GM18868 (cell line): ENCODE measurements at regions not wholly inside any gene's neighbourhood (a gene's known extent, or its start where the extent isn't known, plus 50 kb on each side); places are given as distances from the start of the nearest gene placed in this dataset.
A peak's percentile ranks its signal among the peaks of the same experiment; 100 is the strongest.
"Not testable (repeated sequence)": the region's sequence is repeated elsewhere in the genome, so short reads cannot be mapped to it uniquely, and the experiment has no call there.

ENCODE experiments used
- ATAC-seq: cut with Tn5 transposase; IDR thresholded peaks from one replicate; pipeline ENCODE4 v1.9.1; 2021; ENCODE audit warnings: mild to moderate bottlenecking, moderate library complexity; ENCODE audit not compliant: unreplicated experiment

DNA sequence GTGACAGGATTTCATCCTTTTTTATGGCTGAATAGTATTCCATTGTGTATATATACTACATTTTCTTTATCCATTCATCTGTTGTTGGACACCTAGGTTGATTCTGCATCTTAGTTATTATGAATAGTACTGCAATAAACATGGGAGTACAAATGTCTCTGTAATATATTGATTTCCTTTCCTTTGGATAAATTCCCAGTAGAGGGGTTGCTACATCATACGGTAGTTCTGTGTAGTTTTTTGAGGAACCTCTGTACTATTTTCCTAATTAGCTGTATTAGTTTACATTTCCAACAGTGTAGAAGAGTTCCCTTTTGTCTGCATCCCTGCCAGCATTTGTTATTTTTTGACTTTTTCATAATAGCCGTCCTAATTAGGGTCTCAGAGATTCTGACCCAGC lies 201.3 kb downstream of the GIPC2 start:
- ATAC-seq, result no peak

- ATAC-seq, result peak; percentile 54
Observed at GRCh38 chr1:78250201-78250600, 204.4 kb downstream of the GIPC2 start.

- no peak for ATAC-seq
Observed at GRCh38 chr1:78254517-78254916, 208.8 kb downstream of the GIPC2 start.

DNA sequence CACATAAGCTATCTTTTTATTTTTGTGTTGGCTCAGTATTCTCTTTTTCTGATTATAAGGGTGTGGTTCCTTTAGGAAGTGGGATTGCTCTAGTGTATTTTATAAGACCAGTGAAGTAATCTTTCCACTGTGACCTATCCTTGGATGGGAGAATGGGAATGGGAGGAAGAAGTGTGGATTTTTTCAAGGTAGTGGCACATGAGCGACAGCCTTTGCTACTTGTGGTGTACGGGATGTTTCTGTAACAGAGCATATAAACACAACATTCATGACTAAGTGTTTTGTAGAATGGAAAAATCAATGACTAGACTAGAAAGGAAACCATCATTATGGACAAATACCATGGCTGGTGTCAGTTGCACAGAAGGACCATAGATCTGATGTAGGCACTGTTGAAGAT lies 209.6 kb downstream of the GIPC2 start:
- ATAC-seq, result no peak

- no peak for ATAC-seq
Observed at GRCh38 chr1:78255846-78256245, 210.1 kb downstream of the GIPC2 start.

DNA sequence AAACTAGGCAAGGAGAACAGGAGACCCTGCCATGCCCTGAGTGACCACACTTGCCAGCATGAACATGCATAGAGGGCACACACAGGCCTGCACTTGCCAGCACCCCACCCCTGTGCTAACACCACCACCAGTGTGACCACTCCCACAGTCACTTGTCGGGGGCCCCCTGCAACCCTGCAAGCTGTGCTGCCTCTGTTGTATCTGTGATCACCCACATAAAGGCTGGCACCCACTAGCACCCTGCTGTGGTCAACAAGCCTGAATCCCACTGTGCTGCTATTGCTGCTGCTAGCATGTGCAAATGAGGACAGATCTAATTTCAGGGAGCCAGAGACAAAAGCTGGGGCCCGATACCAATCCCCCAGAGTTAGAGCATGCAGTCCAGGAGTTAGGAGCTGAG lies 217.7 kb downstream of the GIPC2 start:
- ATAC-seq, result no peak

DNA sequence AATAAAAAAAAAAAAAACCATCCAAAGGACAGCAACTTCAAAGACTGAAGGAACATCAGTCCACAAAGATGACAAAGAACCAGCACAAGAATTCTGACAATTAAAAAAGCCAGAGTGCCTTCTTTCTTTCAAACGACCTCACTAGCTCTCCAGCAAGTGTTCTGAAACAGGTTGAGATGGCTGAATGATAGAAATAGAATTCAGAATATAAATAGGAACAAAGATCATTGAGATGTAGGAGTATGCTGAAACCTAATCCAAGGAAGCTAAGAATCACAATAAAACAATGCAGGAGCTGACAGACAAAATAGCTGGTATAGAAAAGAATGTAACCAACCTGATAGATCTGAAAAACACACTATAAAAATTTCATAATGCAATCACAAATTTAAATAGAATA lies 218.2 kb downstream of the GIPC2 start:
- ATAC-seq, result no peak

DNA sequence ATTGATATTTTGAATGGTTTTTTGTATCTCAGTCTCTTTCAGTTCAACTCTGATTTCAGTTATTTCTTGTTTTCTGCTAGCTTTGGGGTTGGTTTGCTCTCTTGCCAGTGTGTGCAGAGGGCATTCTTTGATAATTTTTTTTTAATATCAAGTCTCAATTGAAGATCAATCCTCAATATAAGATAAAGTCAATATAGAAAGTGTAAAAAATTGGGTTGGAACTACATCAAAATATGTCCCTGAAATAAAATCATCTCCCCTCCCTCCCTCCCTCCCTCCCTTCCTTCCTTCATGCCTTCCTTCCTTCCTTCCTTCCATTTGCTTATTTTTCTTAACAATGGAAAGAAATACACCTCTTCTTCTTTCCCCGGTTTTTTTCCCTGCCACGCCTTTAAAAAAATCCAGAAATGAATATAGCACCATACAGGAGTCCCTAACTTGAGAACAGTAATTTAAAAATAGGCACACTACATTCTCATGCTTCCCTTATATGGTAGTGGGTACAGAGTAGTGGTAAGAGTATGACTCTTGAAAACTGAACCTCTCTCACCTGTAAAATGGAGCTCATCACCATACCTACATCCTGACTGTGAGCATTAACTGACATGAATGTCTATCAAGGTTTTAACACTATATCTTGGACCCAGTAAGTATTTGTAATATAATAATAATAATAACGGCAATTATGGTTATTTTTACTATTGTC lies 221.9 kb downstream of the GIPC2 start:
- ATAC-seq, result peak; percentile 69

DNA sequence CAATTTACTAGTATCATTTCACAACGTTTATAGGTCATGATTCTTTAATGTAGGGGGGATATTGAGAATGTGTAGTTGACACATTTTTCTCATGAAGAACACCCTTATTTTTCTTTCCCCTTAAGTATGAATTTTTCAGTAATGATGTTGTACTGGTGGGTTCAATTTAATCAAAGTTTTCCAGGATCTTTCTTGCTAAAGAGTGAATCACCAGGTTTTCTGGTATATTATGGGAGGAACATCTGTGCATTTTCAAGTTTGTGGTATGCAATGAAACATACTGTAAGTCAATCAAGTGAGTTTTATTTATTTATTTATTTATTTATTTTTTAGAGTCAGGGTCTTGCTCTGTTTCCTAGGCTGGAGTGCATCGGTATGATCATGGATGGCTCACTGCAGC lies 221.2 kb upstream of the PTGFR start:
- no peak for ATAC-seq

GRCh38 chr1:78271423-78271822 lies 219.4 kb upstream of the PTGFR start:
- not testable (repeated sequence) for ATAC-seq

DNA sequence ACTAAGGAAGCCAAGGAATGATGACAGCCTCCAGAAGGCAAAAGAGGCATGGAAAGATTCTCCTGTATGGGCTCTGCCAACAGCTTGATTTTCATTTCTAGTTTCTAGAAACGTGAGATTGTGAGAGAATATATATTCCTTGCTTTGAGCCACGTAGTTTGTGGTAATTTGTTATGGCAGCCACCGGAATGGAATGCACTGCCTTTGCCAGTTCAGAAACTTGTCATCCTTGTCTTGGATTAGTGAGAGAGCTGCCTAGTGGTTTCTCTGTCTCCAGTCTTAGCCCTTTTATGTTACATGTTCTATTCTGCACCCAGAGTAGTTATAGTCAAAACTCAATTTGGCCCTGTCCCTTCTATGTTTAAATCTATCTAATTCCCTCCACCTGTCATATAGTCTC lies 216.0 kb upstream of the PTGFR start:
- ATAC-seq, result no peak

DNA sequence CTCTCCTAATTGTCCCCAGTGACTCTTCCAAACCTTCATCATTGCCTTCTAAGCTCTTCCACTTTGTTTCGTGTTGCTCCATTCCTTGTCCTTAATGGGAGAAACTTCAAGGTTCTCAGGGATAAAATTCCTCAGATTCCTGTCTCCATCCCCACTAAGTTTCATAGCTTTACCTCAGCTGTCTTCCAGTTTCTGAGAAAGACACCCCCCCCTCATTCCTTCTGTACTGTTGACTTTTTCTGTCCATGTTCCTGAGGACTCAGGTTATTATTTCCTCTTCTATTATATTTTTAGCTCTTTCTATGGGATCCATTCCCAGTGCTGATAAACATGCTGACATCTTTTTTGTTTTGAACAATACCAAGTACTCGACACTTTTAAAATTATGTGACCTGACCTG lies 215.3 kb upstream of the PTGFR start:
- ATAC-seq, result no peak

DNA sequence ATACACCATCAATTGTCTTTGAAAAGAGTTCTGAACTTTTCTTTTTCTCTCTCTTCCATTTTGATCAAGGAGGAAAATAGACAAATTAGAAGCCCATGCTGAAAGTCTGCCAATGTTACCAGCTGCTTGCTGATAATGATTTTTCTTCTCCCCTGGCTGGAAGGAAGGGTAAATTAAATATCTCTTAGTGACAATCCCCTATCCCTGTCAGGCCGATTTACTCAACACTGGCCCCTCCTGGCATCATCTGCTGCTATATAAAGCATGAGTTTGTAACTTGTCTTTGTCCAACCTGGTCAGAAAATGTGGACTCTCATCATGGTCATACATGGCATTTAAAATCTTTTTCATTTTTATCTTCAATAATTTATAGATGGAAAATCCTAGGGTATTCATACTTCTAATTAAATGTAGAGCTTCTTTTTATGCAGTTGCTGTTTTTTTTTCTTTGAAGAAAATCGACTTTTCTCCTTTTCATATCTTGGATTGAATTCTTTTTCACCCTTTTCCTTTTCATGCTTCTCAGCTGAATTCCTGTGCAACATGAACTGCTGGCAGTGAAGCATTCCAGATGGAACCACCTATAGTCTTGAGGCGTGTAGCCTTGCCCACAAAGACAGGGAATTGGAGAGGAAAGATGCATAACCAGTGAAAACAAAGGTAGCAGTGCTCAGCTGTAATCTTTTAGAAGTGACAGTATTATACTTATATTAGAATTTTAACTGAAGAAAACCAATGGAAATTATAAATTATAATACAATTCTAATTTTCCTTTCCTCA lies 214.7 kb upstream of the PTGFR start:
- ATAC-seq, result no peak

DNA sequence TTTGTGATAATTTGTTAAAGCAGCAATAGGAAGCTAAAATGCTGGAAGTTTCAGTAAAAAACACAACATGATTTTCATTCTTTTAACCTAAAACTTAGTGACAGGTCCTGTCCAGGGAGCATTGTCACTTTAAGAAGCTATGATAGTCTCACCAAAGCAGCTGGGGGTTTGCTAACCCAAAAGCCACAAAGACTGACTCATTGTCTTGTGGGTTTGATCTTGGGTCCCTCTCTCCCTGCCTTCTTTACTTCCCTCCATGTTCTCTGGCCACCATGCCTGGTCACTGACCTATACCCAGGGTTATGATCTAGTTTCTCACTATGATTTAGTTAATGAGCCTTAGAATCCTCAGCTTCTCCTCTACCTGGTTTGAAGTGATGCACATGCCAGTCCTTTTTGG lies 213.5 kb upstream of the PTGFR start:
- peak; percentile 76 for ATAC-seq

GRCh38 chr1:78279051-78279450 lies 211.7 kb upstream of the PTGFR start:
- no peak for ATAC-seq

DNA sequence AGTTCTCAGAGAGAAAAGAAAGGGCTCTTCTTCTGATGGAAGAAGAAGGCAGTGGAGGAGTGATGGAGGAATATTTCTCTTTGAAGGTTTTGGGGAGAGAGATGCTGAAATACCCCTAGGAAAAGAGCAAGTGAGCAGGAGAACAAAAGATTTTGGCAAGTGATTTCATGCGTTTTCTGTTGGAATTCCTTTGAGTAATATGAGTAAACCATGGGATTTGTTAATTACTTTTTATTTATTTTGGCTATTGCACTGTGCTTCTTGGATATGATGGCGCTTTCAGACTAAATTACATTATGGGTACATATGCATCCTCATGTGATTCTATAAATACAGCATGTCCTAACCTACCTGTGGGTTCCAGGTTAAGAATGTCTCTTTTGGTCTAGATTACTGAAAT lies 210.1 kb upstream of the PTGFR start:
- no peak for ATAC-seq

DNA sequence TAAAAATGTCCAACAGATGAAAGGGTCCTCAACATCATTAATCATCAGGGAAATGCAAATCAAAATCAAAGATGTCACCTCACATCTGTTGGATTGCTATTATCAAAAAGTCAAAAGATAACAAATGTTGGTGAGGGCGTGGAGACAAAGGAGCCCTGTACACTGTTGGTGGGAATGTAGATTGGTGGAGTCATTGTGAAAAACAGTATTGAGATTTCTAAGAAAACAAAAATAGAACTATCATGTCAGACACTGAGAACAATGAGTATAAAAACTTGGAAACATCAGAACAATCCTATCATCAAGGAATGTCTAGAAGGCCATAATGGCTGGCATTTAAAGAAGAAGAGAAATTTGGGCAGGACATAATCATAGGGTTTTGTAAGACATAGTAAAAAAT lies 209.2 kb upstream of the PTGFR start:
- ATAC-seq, result peak; percentile 46

- ATAC-seq, result no peak
Observed at GRCh38 chr1:78283691-78284090, 207.1 kb upstream of the PTGFR start.

DNA sequence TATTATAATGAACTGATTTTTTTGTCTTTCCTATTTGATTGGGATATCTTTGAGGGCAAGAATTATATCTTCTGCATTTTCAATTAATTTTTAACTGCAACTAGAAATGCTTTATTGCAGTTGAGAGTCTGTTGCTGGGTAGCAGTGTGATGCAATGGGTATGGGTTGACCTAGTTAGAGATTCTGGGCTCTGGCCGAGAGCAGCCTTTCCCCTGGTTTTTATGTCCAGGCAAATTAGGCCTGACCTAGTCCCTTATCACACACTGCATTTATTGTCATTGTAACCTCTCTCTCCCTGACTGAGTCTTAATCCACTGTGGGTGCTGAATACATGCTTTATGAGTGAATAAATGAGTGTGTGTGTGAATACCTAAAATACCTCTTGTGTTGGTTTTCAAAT lies 206.4 kb upstream of the PTGFR start:
- no peak for ATAC-seq

DNA sequence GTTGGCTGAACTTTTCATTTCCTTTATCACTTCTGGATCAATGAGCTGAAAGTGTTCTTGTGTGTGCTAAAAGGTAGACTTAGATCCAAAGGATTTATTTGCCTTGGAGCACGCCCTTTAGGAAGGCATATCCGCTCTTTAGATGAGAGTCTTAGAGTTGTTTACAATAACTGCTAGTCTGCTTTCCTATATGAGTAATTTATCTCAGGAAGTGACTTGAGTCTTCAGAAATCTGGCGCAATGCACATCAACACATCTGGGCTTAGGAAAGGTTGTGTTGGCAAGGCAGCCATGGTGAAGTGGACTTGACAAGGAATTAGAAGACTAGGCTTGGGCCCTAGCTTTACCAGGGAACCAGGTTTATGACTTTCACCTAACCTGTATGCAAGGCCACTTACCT lies 204.1 kb upstream of the PTGFR start:
- no peak for ATAC-seq

- no peak for ATAC-seq
Observed at GRCh38 chr1:78289603-78290002, 201.2 kb upstream of the PTGFR start.

DNA sequence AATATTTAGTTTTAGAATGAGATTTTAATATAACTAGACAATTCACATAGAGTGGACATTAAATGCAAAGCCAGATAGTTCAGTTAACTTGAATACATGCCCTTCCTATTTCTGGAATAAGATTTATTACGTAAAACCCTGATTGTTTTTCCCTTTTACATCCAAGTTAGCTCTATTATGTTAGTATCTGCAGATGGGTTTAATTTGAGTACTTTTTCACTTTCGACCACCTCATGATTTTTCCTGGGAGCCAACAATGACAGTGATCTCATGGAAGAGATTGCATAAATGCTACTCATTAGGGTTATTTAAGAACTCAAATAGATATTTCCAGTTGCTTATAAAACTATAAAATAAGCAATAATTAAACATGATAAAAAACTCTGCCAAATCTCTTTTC lies 199.4 kb upstream of the PTGFR start:
- no peak for ATAC-seq

DNA sequence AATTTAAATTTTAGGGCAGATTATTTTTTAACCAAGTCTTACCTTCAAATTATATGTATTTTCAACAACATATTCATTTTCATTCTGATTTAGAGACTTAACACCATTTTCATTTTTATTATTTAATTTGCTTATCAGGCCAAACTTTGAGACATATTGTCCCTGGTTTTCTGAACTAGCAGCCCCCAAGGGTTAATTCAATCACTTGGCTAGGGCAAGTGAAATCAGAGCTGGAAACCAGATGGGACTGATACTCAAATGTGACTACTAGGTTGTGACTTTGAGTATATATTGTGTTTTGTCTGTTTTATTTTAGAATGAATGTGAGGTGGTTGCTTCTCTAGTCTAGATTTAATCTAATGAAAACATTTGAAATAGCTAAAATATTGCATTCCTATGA lies 198.9 kb upstream of the PTGFR start:
- ATAC-seq, result no peak
